Activated effector memory CD4-positive, alpha-beta T cell treated with Interleukin-2 at 50 U/mL for 16 hours (primary cell): ENCODE measurements at regions not wholly inside any gene's neighbourhood (a gene's known extent, or its start where the extent isn't known, plus 50 kb on each side); places are given as distances from the start of the nearest gene placed in this dataset.

Experiments used
- DNase-seq: peaks from one replicate; pipeline ENCODE4 v3.0.0-alpha.2; 2020

GRCh38 chr2:181307203-181307991 is 149.8 kb upstream of the ITGA4 start:
- DNase-seq = no peak

DNA sequence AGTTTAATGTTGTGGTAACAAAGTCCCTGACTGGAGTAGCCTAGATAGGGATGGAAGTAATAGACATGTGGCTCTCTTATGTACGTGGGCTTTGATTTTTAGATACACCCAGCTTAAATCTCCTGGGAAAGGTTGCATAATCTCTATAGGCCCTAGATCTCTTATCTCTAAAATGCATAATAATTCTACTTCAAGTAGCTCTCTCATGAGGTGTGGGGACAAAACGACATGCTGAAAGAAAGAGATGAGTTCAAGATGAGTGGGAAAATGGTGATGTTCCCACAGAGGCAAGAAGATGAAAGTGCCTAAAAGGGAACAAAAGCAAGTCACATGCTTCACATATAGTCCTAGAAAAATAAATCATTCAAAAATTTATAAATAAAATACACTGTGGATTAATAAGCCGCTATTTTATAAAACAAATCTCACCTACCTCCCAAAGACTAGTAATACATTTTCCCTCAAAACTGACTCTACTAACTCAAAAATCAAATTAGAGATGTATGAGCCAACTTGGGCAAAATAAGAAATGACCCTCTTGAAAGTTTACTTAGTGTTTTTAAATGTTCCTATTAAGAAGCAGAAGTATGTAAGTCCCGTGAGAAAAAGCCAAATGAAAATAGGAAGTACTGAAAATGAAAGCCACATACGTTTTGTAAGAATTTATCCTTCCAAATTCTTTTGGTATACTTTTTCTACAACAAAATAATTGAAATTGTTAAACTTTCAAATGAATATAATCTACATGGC is 148.2 kb upstream of the ITGA4 start:
- no peak for DNase-seq

GRCh38 chr2:181309586-181309985 is 147.6 kb upstream of the ITGA4 start:
- no peak for DNase-seq

- no peak for DNase-seq
These were observed 146.2 kb upstream of the ITGA4 start for GRCh38 chr2:181310967-181311366.

DNA sequence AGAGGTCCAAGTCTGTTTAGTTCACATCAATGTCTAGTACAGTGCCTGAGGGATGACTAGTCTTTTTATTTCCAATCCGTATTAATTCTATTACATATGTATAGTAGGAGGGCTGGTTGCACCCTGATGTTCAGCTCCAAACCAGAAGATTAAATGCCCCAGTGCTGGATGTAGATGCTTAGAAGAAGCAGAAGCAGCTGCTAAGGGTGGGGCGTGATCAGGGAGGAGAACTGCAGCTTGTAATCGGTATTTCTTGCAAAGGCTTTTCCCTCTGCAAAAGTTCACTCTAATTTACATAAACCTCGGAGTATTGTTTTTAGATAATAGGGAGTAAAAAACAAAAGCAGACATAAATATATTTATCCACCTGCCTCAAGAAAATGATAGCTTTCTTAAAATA is 145.3 kb upstream of the ITGA4 start:
- no peak for DNase-seq

- DNase-seq = no peak
These were observed 144.7 kb upstream of the ITGA4 start for GRCh38 chr2:181312515-181312927.

DNA sequence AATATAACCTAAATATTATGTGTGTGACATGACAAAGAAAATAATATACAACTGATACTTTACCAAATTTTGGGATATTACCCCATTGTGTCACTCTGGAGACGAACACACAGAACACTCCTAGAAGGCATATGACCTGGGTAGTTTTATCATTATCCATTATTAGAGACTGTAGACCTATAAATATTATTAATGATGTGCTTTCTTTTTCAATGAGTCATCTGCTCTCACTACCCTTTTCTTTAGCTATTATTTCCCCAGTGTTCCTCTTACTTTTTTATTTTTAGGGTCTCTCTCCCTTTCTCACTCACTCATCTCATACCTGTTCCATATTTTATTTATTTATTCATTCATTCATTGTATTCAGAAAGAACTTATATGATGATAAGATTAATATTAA is 143.3 kb upstream of the ITGA4 start:
- no peak for DNase-seq

- no peak for DNase-seq
These were observed 142.6 kb upstream of the ITGA4 start for GRCh38 chr2:181314551-181314950.

DNA sequence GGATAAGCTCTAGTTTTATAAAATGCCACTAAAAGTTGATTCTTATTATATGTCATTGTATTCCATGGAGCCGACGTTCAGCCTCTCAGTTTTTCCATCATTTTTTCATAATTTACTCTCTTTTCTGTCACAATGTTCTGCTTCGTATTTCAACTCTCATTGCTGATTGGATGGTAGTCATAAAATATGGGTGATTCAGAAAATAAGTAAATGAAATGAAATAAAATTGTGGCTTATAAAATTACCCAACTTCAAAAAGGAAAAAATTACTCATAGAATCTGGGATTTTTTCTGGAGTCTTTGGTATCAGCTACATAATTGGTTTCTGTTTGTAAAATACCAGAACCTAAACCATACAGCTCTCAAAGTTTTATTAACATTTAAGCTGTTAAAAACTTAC is 139.7 kb upstream of the ITGA4 start:
- no peak for DNase-seq

- DNase-seq = no peak
These were observed 138.5 kb upstream of the ITGA4 start for GRCh38 chr2:181318504-181319280.

- no peak for DNase-seq
These were observed 137.9 kb upstream of the ITGA4 start for GRCh38 chr2:181319286-181319685.

GRCh38 chr2:181320638-181321037 is 136.5 kb upstream of the ITGA4 start:
- DNase-seq = no peak

GRCh38 chr2:181324912-181325311 is 132.3 kb upstream of the ITGA4 start:
- DNase-seq = no peak

DNA sequence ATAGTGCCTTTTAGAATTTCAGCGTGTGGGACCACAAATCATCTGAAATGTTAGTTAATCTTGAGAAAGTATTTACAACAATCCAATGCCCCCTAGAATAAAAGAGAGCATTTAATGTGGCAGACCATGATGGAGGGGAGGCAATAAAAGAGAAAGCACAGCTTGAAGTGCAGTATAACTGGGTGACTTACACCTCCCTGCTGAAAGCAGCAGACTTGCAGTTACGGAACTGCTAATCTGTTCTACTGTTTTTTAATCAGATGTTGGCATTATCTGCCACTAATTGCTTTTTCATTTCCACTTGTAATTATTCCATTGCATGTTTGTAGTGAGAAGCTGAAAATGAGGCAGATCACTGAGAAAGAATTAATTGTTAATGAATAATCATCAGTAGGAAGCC is 130.5 kb upstream of the ITGA4 start:
- no peak for DNase-seq

GRCh38 chr2:181330286-181330685 is 126.9 kb upstream of the ITGA4 start:
- DNase-seq = no peak

- DNase-seq = no peak
These were observed 125.1 kb upstream of the ITGA4 start for GRCh38 chr2:181332044-181332605.

DNA sequence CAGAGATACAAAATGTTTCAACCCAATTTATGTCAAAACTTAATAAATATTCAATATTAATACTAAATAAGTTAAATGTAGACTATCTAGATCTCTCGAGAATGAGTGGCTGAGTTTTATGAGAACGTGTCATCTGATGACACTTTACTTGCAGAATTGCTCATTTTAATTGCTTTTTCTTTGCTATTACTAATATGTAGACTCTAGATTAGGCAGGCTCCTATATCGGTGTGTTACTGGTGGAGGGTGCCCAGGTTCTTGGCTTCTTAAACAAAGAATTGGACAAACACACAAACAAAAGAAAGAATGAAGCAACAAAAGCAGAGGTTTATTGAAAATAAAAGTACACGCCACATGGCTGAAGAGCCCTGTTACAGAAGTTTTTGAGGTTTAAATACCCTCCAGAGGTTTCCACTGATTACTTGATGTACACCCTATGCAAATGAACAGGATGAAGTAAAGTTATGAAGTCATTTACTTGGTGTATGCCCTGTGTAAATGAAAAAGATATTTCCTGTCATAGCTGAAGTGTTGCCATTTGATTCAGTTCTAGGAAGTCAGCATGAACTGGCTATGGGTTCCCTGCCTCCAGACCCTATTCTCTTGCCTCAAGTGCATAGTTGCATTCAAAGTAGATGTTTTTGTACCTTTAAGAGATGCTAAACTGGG is 122.9 kb upstream of the ITGA4 start:
- DNase-seq = no peak

GRCh38 chr2:181340891-181341290 is 116.3 kb upstream of the ITGA4 start:
- DNase-seq = no peak

DNA sequence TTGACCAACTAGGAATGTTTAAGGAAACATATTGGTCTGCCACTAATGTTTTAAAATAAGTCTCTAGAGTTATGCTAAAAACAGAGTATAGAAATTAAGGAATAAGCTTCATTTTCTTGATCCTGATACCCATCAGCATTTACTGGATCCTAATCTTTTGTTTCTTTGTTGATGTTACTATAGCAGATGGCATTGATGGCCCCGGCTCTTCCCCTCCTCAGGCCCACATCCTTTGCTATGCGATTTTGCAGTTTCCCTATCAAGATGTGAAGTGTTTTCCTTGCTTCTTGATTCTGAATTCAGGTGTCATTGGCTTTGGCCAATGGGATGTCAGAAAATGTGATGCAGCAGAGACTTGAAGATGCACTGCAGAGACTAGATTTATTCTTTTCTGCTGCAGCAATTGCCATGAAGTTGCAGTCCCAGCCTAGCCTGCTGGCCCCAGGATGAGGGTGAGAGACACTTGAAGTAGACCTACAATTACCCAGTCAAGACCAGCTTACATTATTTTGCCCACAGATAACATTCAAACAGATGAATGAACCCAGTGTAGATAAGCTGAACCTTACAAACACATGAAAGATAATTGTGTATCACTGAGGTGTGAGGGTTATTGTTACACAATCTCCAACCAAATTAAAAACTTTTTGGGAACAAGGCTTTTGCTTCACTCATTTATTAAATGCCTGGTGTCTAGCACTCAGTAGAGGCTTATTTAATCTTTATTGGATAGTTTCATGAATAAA is 115.2 kb upstream of the ITGA4 start:
- DNase-seq = no peak

DNA sequence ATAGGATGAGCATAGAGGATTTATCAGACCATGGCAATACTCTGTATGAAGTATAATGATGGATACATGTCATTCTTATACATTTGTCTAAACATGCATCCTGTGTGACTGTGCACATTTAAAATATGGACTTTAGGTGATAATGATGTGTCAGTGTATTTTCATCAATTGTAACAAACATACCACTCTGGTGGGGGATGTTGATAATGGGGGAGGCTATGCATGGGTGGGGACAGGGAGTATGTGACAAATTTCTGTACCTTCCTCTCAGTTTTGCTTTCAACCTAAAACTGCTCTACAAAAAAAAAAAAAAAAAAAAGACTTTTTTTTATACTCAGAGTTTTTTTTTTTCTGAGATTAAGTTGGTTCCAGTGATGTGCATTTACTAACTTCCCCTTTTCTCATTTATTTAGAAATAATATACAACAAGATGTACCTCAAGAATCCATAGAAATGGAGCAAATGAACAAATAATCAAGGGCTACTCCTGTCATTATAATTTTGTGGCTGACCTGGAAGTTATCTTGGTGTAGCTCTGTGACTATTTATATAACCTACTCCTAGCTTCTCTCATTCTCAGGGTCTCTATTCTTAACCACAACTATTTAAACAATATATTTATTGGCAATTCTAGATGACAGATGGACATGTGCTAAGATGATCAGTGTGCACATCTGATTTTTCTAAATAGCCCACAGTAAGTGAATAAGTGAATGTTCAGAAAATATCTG is 108.9 kb upstream of the ITGA4 start:
- no peak for DNase-seq

DNA sequence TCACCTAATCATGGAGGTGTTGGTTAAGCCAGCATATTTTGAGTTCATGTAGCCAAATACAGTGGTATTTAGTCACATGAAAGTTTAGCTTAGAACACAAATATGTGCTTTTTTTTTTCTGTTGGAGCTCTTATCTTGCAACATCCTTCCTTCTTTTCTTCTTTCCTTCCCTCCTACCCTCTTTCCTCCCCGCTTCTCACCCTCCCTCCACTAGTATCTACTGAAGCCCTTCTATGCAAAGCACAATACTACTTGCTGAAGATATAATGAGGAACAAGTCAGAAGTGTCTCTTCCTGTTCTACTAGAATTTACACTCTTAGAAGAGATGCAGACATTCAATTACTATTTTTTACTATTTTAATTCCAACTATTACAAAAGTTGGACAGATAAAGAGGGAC is 105.0 kb upstream of the ITGA4 start:
- DNase-seq = no peak
